Trophoblast cell (in vitro differentiated cells and primary cell): ENCODE measurements at regions not wholly inside any gene's neighbourhood (a gene's known extent, or its start where the extent isn't known, plus 50 kb on each side); places are given as distances from the start of the nearest gene placed in this dataset.

Experiments used
- DNase-seq, 2 donors: peaks; one replicate each; pipeline ENCODE4 v3.0.0-alpha.2; 2016
- H2AFZ ChIP-seq: 2 replicates; pipeline ENCODE4 v1.6.1; 2013; ENCODE audit warnings: low read length, moderate library complexity, mild to moderate bottlenecking; ENCODE audit not compliant: insufficient read depth, poor library complexity
- H2AK5ac ChIP-seq: 2 replicates; pipeline ENCODE4 v1.6.1; 2013; ENCODE audit warnings: mild to moderate bottlenecking, low read length
- H2BK120ac ChIP-seq: 2 replicates; pipeline ENCODE4 v1.6.1; 2013; ENCODE audit warnings: low read length, mild to moderate bottlenecking, moderate library complexity; ENCODE audit not compliant: insufficient read depth, poor library complexity
- H2BK12ac ChIP-seq: 2 replicates; pipeline ENCODE4 v1.6.1; 2013; ENCODE audit warnings: mild to moderate bottlenecking, low read length, moderate library complexity
- H2BK5ac ChIP-seq: 2 replicates; pipeline ENCODE4 v1.6.1; 2013; ENCODE audit warnings: low read length, low read depth, moderate library complexity, mild to moderate bottlenecking; ENCODE audit not compliant: poor library complexity
- H3K14ac ChIP-seq: 2 replicates; pipeline ENCODE4 v1.6.1; 2013; ENCODE audit warnings: mild to moderate bottlenecking, low read length
- H3K18ac ChIP-seq: 2 replicates; pipeline ENCODE4 v1.6.1; 2013; ENCODE audit warnings: mild to moderate bottlenecking, low read length
- H3K23ac ChIP-seq: 2 replicates; pipeline ENCODE4 v1.6.1; 2013; ENCODE audit warnings: low read length
- H3K27ac ChIP-seq: 2 replicates; pipeline ENCODE4 v1.5.1; 2013; ENCODE audit warnings: low read depth, mild to moderate bottlenecking, inconsistent platforms, low read length, moderate library complexity
- H3K27me3 ChIP-seq: 2 replicates; pipeline ENCODE4 v1.6.1; 2013; ENCODE audit warnings: inconsistent platforms, mild to moderate bottlenecking, low read length, moderate library complexity; ENCODE audit not compliant: insufficient read depth
- H3K36me3 ChIP-seq, 2 experiments: 1 replicate in 1 of 2; 2 replicates in 1 of 2; pipeline ENCODE4 v1.6.1; 2013; ENCODE audit warnings: low read length in 2 of 2, mild to moderate bottlenecking in 2 of 2, moderate library complexity in 1 of 2; ENCODE audit not compliant: insufficient read depth in 2 of 2, control insufficient read depth in 1 of 2
- H3K4ac ChIP-seq: 2 replicates; pipeline ENCODE4 v1.6.1; 2013; ENCODE audit warnings: low read depth, mild to moderate bottlenecking, low read length, moderate library complexity
- H3K4me1 ChIP-seq, 2 experiments: 1 replicate in 1 of 2; 2 replicates in 1 of 2; pipeline ENCODE4 v1.6.1; 2013; ENCODE audit warnings: low read length in 2 of 2, mild to moderate bottlenecking in 2 of 2, moderate library complexity in 1 of 2; ENCODE audit not compliant: insufficient read depth in 2 of 2, control insufficient read depth in 1 of 2
- H3K4me2 ChIP-seq: 2 replicates; pipeline ENCODE4 v1.6.1; 2013; ENCODE audit warnings: inconsistent platforms, mild to moderate bottlenecking, low read length, moderate library complexity
- H3K4me3 ChIP-seq: 2 replicates; pipeline ENCODE4 v1.5.1; 2013; ENCODE audit warnings: mild to moderate bottlenecking, low read depth, low read length, inconsistent platforms
- H3K79me1 ChIP-seq: one replicate; pipeline ENCODE4 v1.6.1; 2013; ENCODE audit warnings: low read length
- H3K79me2 ChIP-seq: 2 replicates; pipeline ENCODE4 v1.6.1; 2013; ENCODE audit warnings: low read length, mild to moderate bottlenecking; ENCODE audit not compliant: control insufficient read depth, insufficient read depth, poor library complexity
- H3K9ac ChIP-seq: 2 replicates; pipeline ENCODE4 v1.6.1; 2013; ENCODE audit warnings: mild to moderate bottlenecking, low read length
- H3K9me3 ChIP-seq: 2 replicates; pipeline ENCODE4 v1.6.1; 2013; ENCODE audit warnings: low read depth, mild to moderate bottlenecking, control low read depth, inconsistent platforms, low read length; ENCODE audit not compliant: insufficient read depth
- H4K12ac ChIP-seq: 2 replicates; pipeline ENCODE4 v1.6.1; 2013; ENCODE audit warnings: low read depth, mild to moderate bottlenecking, low read length, moderate library complexity
- H4K8ac ChIP-seq: 2 replicates; pipeline ENCODE4 v1.6.1; 2013; ENCODE audit warnings: low read depth, mild to moderate bottlenecking, low read length, moderate library complexity
- H4K91ac ChIP-seq: one replicate; pipeline ENCODE4 v1.6.1; 2013; ENCODE audit warnings: low read depth, mild to moderate bottlenecking, low read length, moderate library complexity
- WGBS: extraction: QIAGEN DNeasy Blood & Tissue Kit; methylation state at CpG from one replicate; pipeline ENCODE4 v1.1.7; 2013; ENCODE audit warnings: missing lambda C conversion rate; ENCODE audit not compliant: insufficient read length, insufficient coverage; ENCODE audit errors: extremely low coverage; 5-methylcytosine and 5-hydroxymethylcytosine counted together

- Histone ChIP-seq H3K14ac (no peak overlapping the region), H3K9me3 (no peaks in the 10 kb centered on the region), H3K36me3 (no peaks in the 10 kb centered on the region), H3K27me3 (no peaks in the 10 kb centered on the region), H3K4me3 (no peak overlapping the region), H3K23ac (no peak overlapping the region), H3K18ac (no peak overlapping the region), H2BK12ac (no peak overlapping the region), H3K79me2 (no peaks in the 10 kb centered on the region), H2BK120ac (no peak overlapping the region), H2BK5ac (no peak overlapping the region), H2AK5ac (no peak overlapping the region), H3K4me2 (no peak overlapping the region), H4K12ac (no peak overlapping the region), H3K4me1 (no peaks in the 10 kb centered on the region), H4K8ac (no peak overlapping the region), H3K9ac (no peak overlapping the region), H3K79me1 (no peaks in the 10 kb centered on the region), H4K91ac (no peak overlapping the region), H2AFZ (no peak overlapping the region), H3K27ac (no peak overlapping the region), H3K4ac (no peak overlapping the region)
- DNase-seq, result no peak
- no CpG with 5 or more reads among the region's 2 CpGs for WGBS
These were observed 70.3 kb upstream of the MROH9 start for GRCh38 chr1:170864876-170865538.

- no CpG with 5 or more reads among the region's 1 CpG for WGBS
- Histone ChIP-seq H2AK5ac (no peak overlapping the region), H4K91ac (no peak overlapping the region)
These were observed 68.7 kb upstream of the MROH9 start for GRCh38 chr1:170866646-170867045.

DNA sequence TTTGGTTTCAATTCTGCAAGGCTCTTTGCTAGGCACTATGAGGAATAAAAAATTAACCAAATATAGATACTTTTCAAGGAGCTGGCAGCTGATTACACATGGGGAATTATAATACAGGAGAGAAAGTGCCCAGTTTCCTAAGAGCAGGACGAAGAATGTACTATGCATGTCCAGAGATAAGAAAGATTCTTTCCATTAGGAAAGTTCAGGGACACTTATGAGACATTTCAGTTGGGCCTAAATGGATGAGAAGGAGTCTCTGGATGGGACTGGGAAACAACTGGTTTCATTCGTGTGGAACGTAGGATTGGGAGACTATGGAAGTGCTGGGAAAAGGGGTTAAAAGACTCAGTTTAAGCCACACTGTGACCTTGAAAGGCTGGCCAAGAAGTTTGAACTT, 63.5 kb upstream of the MROH9 start:
- Histone ChIP-seq H2BK5ac (no peak overlapping the region), H3K79me2 (no peaks in the 10 kb centered on the region), H4K91ac (no peak overlapping the region), H3K27ac (no peak overlapping the region), H4K12ac (no peak overlapping the region), H3K79me1 (no peaks in the 10 kb centered on the region), H3K9me3 (no peaks in the 10 kb centered on the region), H3K4me1 (no peaks in the 10 kb centered on the region), H3K18ac (no peak overlapping the region), H3K36me3 (no peaks in the 10 kb centered on the region), H4K8ac (no peak overlapping the region), H3K4me2 (no peak overlapping the region), H2BK120ac (no peak overlapping the region), H2AK5ac (no peak overlapping the region), H3K27me3 (no peaks in the 10 kb centered on the region), H2BK12ac (no peak overlapping the region), H3K9ac (no peak overlapping the region), H3K4me3 (no peak overlapping the region), H3K14ac (no peak overlapping the region), H3K23ac (no peak overlapping the region), H3K4ac (no peak overlapping the region), H2AFZ (no peak overlapping the region)
- peak in 1 of 2 donors; percentile 34 for DNase-seq
- WGBS, result no CpG with 5 or more reads among the region's 3 CpGs

More at GRCh38 chr1:170866646-170867045, 68.7 kb upstream of the MROH9 start:
- Histone ChIP-seq H3K4me2 (no peak overlapping the region), H2AFZ (no peak overlapping the region), H3K4me1 (no peaks in the 10 kb centered on the region), H3K36me3 (no peaks in the 10 kb centered on the region), H3K79me2 (no peaks in the 10 kb centered on the region), H3K4ac (no peak overlapping the region), H3K9me3 (no peaks in the 10 kb centered on the region), H2BK120ac (no peak overlapping the region), H3K27me3 (no peaks in the 10 kb centered on the region), H2BK5ac (no peak overlapping the region), H3K4me3 (no peak overlapping the region), H3K79me1 (no peaks in the 10 kb centered on the region), H4K8ac (no peak overlapping the region), H3K23ac (no peak overlapping the region), H3K14ac (no peak overlapping the region), H4K12ac (no peak overlapping the region), H3K18ac (no peak overlapping the region), H2BK12ac (no peak overlapping the region), H3K9ac (no peak overlapping the region), H3K27ac (no peak overlapping the region)
- DNase-seq, result no peak

GRCh38 chr1:170872663-170873062, 62.7 kb upstream of the MROH9 start:
- H3K4me1 ChIP-seq, result no peaks in the 10 kb centered on the region

More at GRCh38 chr1:170872663-170873062, 62.7 kb upstream of the MROH9 start:
- no peak overlapping the region for H3K18ac ChIP-seq
- no peak overlapping the region for H4K8ac ChIP-seq
- H2AK5ac ChIP-seq, result no peak overlapping the region
- H4K12ac ChIP-seq, result no peak overlapping the region
- no peak overlapping the region for H3K9ac ChIP-seq
- no peak for DNase-seq
- no peaks in the 10 kb centered on the region for H3K9me3 ChIP-seq
- no peaks in the 10 kb centered on the region for H3K79me1 ChIP-seq
- no peak overlapping the region for H2BK5ac ChIP-seq
- H3K4me3 ChIP-seq, result no peak overlapping the region
- WGBS, result no CpG with 5 or more reads among the region's 2 CpGs
- no peaks in the 10 kb centered on the region for H3K36me3 ChIP-seq
- H2BK120ac ChIP-seq, result no peak overlapping the region
- H3K79me2 ChIP-seq, result no peaks in the 10 kb centered on the region
- no peak overlapping the region for H4K91ac ChIP-seq
- H3K4ac ChIP-seq, result no peak overlapping the region
- H2AFZ ChIP-seq, result no peak overlapping the region
- no peak overlapping the region for H2BK12ac ChIP-seq
- no peak overlapping the region for H3K27ac ChIP-seq
- no peak overlapping the region for H3K4me2 ChIP-seq
- H3K23ac ChIP-seq, result no peak overlapping the region
- H3K27me3 ChIP-seq, result no peaks in the 10 kb centered on the region
- H3K14ac ChIP-seq, result no peak overlapping the region
